Stomach (tissue), 8 donors: ENCODE measurements at regions not wholly inside any gene's neighbourhood (a gene's known extent, or its start where the extent isn't known, plus 50 kb on each side); places are given as distances from the start of the nearest gene placed in this dataset.

Experiments used
- DNase-seq, 2 donors: peaks; one replicate each; pipeline versions ENCODE4 v3.0.0 to v3.0.0-alpha.2; 2013 to 2019
- H3K27ac ChIP-seq, 5 donors: fragments of 200-600 bp in 4 of 5; sonication (generic) in 4 of 5; one replicate each; pipeline ENCODE4 v1.5.1; 2013 to 2019; ENCODE audit warnings: mild to moderate bottlenecking in 1 of 5, moderate library complexity in 1 of 5
- H3K27me3 ChIP-seq, 3 donors: fragments of 200-600 bp; sonication (generic); one replicate each; pipeline ENCODE4 v1.5.1; 2017 to 2019; ENCODE audit warnings: mixed run types in 1 of 3
- H3K36me3 ChIP-seq, 4 donors: fragments of 200-600 bp; sonication (generic); 1 replicate in 3 of 4; 2 replicates in 1 of 4; pipeline ENCODE4 v1.5.1; 2016 to 2019
- H3K4me1 ChIP-seq, 4 donors: fragments of 200-600 bp; sonication (generic); one replicate each; pipeline ENCODE4 v1.5.1; 2016 to 2019
- H3K4me3 ChIP-seq, 4 donors: fragments of 200-600 bp; sonication (generic) in 3 of 4; one replicate each; pipeline ENCODE4 v1.5.1; 2016 to 2019; ENCODE audit warnings: mild to moderate bottlenecking in 1 of 4
- H3K9me3 ChIP-seq, 4 donors: fragments of 200-600 bp; sonication (generic); one replicate each; pipeline ENCODE4 v1.5.1; 2016 to 2019
- CTCF ChIP-seq, 7 experiments: fragments of 450-650 bp in 4 of 7; fragments of 200-600 bp in 3 of 7; sonication (generic) in 3 of 7; IDR thresholded peaks; one replicate each; pipeline ENCODE4 v1.5.1; 2016 to 2019; ENCODE audit warnings: antibody characterized with exemption in 7 of 7, control low read depth in 2 of 7, mild to moderate bottlenecking in 1 of 7
- EP300 ChIP-seq: sonication (generic); formaldehyde crosslinking; IDR thresholded peaks from one replicate; pipeline ENCODE4 v1.6.1; 2017; ENCODE audit warnings: antibody characterized with exemption
- POLR2A ChIP-seq, 4 donors: fragments of 450-650 bp; IDR thresholded peaks; one replicate each; pipeline ENCODE4 v1.6.1; 2016; ENCODE audit warnings: antibody characterized with exemption in 4 of 4, control low read depth in 2 of 4, mild to moderate bottlenecking in 1 of 4, moderate library complexity in 1 of 4
- POLR2AphosphoS5 ChIP-seq, 3 donors: sonication (generic); formaldehyde crosslinking; IDR thresholded peaks; one replicate each; pipeline ENCODE4 v1.6.1; 2016; ENCODE audit warnings: antibody characterized with exemption in 3 of 3
- WGBS, 5 donors: extraction: QIAGEN DNeasy Blood & Tissue Kit in 3 of 5; methylation state at CpG; one replicate each; pipeline versions ENCODE4 v1.1.5 to v1.1.7; 2013 to 2018; 5-methylcytosine and 5-hydroxymethylcytosine counted together
- intact Hi-C: fragments of 100-400 bp; cut with DNase I; formaldehyde crosslinking; loops from one replicate; pipeline ENCODE4 v1.15.1; 2023; ENCODE audit warnings: low total_unique reads
- donor health status: healthy with polysubstance abuse.
- donor health status: Bipolar disorder and iron deficiency.
- donor health status: healthy.

DNA sequence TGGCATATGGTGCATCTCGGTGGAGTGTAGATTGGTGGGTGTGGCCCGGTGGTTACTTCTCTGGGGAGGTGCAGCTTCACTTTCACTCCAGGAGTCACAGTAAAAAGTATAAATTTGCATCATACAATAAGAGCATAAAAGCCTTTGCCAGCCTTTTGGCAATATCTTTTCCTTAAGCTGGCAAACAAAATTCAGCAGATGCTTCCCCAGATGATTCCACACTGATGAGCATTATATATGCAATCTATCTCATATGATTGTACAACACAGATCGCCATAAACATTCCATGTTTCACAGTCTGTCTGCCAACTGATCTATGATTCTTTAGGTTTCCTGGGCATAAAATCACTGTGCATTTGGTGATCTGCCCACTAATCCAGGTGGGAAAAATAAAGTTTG is 120.2 kb upstream of the ALCAM start:
- H3K4me3 ChIP-seq = no peak overlapping the region

GRCh38 chr3:105253225-105253624 is 113.5 kb upstream of the ALCAM start:
- peak overlapping the region in 4 of 5 donors; percentile 3 to 72 (median 52) for H3K27ac ChIP-seq
- no peak overlapping the region for H3K4me3 ChIP-seq
- no peaks in the 10 kb centered on the region for H3K9me3 ChIP-seq
- intact Hi-C loops = no loop called here
- TF ChIP-seq POLR2AphosphoS5 (IDR thresholded peaks at IDR 0.05) (peak in 2 of 3 donors; percentile 40 to 53), EP300 (no peak)
- H3K27me3 ChIP-seq = no peaks in the 10 kb centered on the region
- DNase-seq = peak; percentile 51 to 58
- 16 to 42% (median 20%) methylated on average over 3 of the region's 3 CpGs for WGBS, 5 donors
- no peaks in the 10 kb centered on the region for H3K36me3 ChIP-seq
- H3K4me1 ChIP-seq = peaks cover 0 to 15% (median 12%) of the 10 kb centered on the region in 4 donors

More for the DNA sequence above, 120.2 kb upstream of the ALCAM start:
- intact Hi-C loops = no loop called here
- DNase-seq = no peak
- peaks cover 0 to 4% (median 2%) of the 10 kb centered on the region in 4 donors for H3K4me1 ChIP-seq
- no peak overlapping the region for H3K27ac ChIP-seq
- TF ChIP-seq POLR2A (IDR thresholded peaks at IDR 0.05) (no peak), POLR2AphosphoS5 (IDR thresholded peaks at IDR 0.05) (no peak), EP300 (no peak), CTCF (IDR thresholded peaks at IDR 0.05) (no peak)
- no peaks in the 10 kb centered on the region for H3K27me3 ChIP-seq
- H3K9me3 ChIP-seq = no peaks in the 10 kb centered on the region
- WGBS, 5 donors = 61 to 73% (median 62%) methylated on average over 3 of the region's 3 CpGs
- H3K36me3 ChIP-seq = no peaks in the 10 kb centered on the region

DNA sequence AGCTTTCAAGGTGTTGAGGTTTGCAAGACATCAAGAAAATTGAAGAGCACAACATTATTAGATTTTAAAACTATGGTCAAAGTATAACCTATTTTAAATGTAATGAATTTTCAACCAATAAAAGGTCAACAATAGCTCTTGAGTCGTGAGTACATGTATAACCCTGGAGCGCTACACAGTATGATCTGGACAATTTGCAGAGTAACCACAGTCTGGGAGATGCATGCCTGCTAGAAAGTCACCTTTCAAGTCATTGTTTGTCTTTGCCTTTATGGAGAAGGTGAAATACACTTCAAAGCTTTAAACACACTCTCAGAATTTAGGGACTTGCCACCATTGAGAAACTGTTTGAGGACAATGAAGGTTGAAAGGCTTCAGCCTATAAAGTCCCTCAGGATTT is 112.6 kb upstream of the ALCAM start:
- peaks cover 0 to 15% (median 12%) of the 10 kb centered on the region in 4 donors for H3K4me1 ChIP-seq
- no peak overlapping the region for H3K4me3 ChIP-seq
- H3K27ac ChIP-seq = peak overlapping the region in 1 of 5 donors; percentile 59
- WGBS, 5 donors = 41 to 76% (median 55%) methylated on average over 2 of the region's 2 CpGs
- TF ChIP-seq CTCF (IDR thresholded peaks at IDR 0.05) (no peak), POLR2AphosphoS5 (IDR thresholded peaks at IDR 0.05) (no peak), EP300 (no peak), POLR2A (IDR thresholded peaks at IDR 0.05) (no peak)
- H3K36me3 ChIP-seq = no peaks in the 10 kb centered on the region
- no peaks in the 10 kb centered on the region for H3K9me3 ChIP-seq
- intact Hi-C loops = no loop called here
- H3K27me3 ChIP-seq = no peaks in the 10 kb centered on the region
- peak in 1 of 2 donors; percentile 6 for DNase-seq

GRCh38 chr3:105255350-105255749 is 111.4 kb upstream of the ALCAM start:
- Histone ChIP-seq H3K36me3 (no peaks in the 10 kb centered on the region), H3K4me3 (no peak overlapping the region), H3K9me3 (peaks cover 0 to 3% (median under 1%) of the 10 kb centered on the region in 4 donors), H3K4me1 (peaks cover 0 to 15% (median 12%) of the 10 kb centered on the region in 4 donors), H3K27ac (no peak overlapping the region), H3K27me3 (no peaks in the 10 kb centered on the region)
- TF ChIP-seq POLR2A (IDR thresholded peaks at IDR 0.05) = no peak
- TF ChIP-seq POLR2AphosphoS5 (IDR thresholded peaks at IDR 0.05) = no peak
- no peak for DNase-seq
- intact Hi-C loops = no loop called here
- 11 to 23% (median 17%) methylated on average over 2 of the region's 2 CpGs for WGBS, 5 donors

GRCh38 chr3:105259496-105259895 is 107.2 kb upstream of the ALCAM start:
- H3K36me3 ChIP-seq = no peaks in the 10 kb centered on the region
- H3K4me1 ChIP-seq = peaks cover 0 to 9% (median 6%) of the 10 kb centered on the region in 4 donors
- DNase-seq = no peak
- H3K4me3 ChIP-seq = no peak overlapping the region
- TF ChIP-seq POLR2A (IDR thresholded peaks at IDR 0.05) (no peak), CTCF (IDR thresholded peaks at IDR 0.05) (no peak), POLR2AphosphoS5 (IDR thresholded peaks at IDR 0.05) (no peak), EP300 (no peak)
- no peak overlapping the region for H3K27ac ChIP-seq
- H3K27me3 ChIP-seq = no peaks in the 10 kb centered on the region
- WGBS, 5 donors = 45 to 76% (median 67%) methylated on average over 2 of the region's 2 CpGs
- intact Hi-C loops = no loop called here
- H3K9me3 ChIP-seq = peaks cover 0 to 5% (median 2%) of the 10 kb centered on the region in 4 donors
